ENCODE measurements at regions not wholly inside any gene's neighbourhood (a gene's known extent, or its start where the extent isn't known, plus 50 kb on each side); places are given as distances from the start of the nearest gene placed in this dataset.

DNA sequence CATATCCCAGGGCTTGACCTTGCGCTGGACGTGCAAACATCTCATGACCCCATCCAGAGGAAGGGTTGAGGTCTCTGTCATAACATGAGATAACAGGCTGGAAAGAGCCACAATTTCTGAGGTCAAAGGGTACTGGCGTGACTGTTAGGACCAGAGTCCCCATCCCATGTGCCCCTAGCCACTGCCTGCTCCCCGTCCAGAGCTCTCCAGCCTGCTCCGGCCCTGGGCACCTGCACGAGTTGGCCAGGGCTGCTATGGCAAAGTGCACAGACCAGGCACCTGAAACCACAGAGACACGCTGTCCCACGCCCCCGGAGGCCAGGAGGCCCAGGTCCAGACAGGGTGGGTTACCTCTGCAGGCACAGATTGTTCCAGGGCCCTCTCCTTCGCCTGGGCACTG lies 58.9 kb downstream of the SHANK2 start:
- TF ChIP-seq, protein P1, sequence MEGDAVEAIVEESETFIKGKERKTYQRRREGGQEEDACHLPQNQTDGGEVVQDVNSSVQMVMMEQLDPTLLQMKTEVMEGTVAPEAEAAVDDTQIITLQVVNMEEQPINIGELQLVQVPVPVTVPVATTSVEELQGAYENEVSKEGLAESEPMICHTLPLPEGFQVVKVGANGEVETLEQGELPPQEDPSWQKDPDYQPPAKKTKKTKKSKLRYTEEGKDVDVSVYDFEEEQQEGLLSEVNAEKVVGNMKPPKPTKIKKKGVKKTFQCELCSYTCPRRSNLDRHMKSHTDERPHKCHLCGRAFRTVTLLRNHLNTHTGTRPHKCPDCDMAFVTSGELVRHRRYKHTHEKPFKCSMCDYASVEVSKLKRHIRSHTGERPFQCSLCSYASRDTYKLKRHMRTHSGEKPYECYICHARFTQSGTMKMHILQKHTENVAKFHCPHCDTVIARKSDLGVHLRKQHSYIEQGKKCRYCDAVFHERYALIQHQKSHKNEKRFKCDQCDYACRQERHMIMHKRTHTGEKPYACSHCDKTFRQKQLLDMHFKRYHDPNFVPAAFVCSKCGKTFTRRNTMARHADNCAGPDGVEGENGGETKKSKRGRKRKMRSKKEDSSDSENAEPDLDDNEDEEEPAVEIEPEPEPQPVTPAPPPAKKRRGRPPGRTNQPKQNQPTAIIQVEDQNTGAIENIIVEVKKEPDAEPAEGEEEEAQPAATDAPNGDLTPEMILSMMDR (IDR thresholded peaks at IDR 0.05) = no peak
- TF ChIP-seq POLR2AphosphoS5 (IDR thresholded peaks at IDR 0.05) = no peak

Measured in gastroesophageal sphincter (tissue), 3 donors.